Astrocyte (in vitro differentiated cells and primary cell): ENCODE measurements at regions not wholly inside any gene's neighbourhood (a gene's known extent, or its start where the extent isn't known, plus 50 kb on each side); places are given as distances from the start of the nearest gene placed in this dataset.

Experiments used
- EZH2 ChIP-seq: IDR thresholded peaks from 2 replicates; pipeline ENCODE4 v1.6.1; 2012; ENCODE audit warnings: mild to moderate bottlenecking, low read length, inconsistent platforms; ENCODE audit not compliant: insufficient read depth
- TF ChIP-seq, protein P1 (sequence below): IDR thresholded peaks from 2 replicates; pipeline ENCODE4 v1.5.1; 2011; ENCODE audit warnings: low read depth, mild to moderate bottlenecking, inconsistent platforms, low read length, moderate library complexity; ENCODE audit not compliant: insufficient read depth

DNA sequence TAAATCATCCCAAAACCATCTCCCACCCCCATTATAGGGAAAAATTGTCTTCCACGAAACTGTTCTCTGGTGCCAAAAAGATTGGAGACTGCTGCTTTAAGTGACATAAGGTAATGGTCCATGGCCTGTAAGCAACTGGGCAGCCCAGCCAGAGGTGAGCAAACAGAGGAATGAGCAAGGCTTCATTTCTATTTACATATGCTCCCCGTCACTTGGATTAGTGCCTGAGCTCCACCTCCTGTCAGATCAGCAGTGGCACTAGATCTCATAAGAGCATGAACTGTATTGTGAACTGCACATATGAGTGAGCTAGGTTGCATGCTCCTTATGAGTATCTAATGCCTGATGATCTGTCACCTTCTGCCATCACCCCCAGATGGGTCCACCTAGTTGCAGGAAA is 1159.8 kb upstream of the ALCAM start:
- TF ChIP-seq, protein P1, sequence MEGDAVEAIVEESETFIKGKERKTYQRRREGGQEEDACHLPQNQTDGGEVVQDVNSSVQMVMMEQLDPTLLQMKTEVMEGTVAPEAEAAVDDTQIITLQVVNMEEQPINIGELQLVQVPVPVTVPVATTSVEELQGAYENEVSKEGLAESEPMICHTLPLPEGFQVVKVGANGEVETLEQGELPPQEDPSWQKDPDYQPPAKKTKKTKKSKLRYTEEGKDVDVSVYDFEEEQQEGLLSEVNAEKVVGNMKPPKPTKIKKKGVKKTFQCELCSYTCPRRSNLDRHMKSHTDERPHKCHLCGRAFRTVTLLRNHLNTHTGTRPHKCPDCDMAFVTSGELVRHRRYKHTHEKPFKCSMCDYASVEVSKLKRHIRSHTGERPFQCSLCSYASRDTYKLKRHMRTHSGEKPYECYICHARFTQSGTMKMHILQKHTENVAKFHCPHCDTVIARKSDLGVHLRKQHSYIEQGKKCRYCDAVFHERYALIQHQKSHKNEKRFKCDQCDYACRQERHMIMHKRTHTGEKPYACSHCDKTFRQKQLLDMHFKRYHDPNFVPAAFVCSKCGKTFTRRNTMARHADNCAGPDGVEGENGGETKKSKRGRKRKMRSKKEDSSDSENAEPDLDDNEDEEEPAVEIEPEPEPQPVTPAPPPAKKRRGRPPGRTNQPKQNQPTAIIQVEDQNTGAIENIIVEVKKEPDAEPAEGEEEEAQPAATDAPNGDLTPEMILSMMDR: no peak
- TF ChIP-seq EZH2: no peak
